ENCODE measurements at regions not wholly inside any gene's neighbourhood (a gene's known extent, or its start where the extent isn't known, plus 50 kb on each side); places are given as distances from the start of the nearest gene placed in this dataset.

- FAIRE-seq = no peak
Measured at GRCh38 chr16:5873221-5873620, 775.6 kb upstream of the EEF2KMT start.

- no peak for FAIRE-seq
Measured at GRCh38 chr16:5870886-5871691, 773.5 kb upstream of the EEF2KMT start.

- no peak for FAIRE-seq
Measured at GRCh38 chr16:5867250-5867649, 769.7 kb upstream of the EEF2KMT start.

GRCh38 chr16:5865236-5865635 is 767.6 kb upstream of the EEF2KMT start:
- no peak for FAIRE-seq

- no peak for FAIRE-seq
Measured at GRCh38 chr16:5863071-5863606, 765.5 kb upstream of the EEF2KMT start.

- no peak for FAIRE-seq
Measured at GRCh38 chr16:5862103-5862840, 764.7 kb upstream of the EEF2KMT start.

GRCh38 chr16:5861241-5861640 is 763.6 kb upstream of the EEF2KMT start:
- FAIRE-seq = no peak

GRCh38 chr16:5858180-5858579 is 760.6 kb upstream of the EEF2KMT start:
- FAIRE-seq = no peak

- no peak for FAIRE-seq
Measured at GRCh38 chr16:5854027-5854426, 756.4 kb upstream of the EEF2KMT start.

- no peak for FAIRE-seq
Measured at GRCh38 chr16:5852151-5852550, 754.6 kb upstream of the EEF2KMT start.

GRCh38 chr16:5851393-5851982 is 753.9 kb upstream of the EEF2KMT start:
- no peak for FAIRE-seq

GRCh38 chr16:5850632-5851392 is 753.2 kb upstream of the EEF2KMT start:
- no peak for FAIRE-seq

GRCh38 chr16:5845046-5845445 is 747.5 kb upstream of the EEF2KMT start:
- FAIRE-seq = no peak

GRCh38 chr16:5841974-5842373 is 744.4 kb upstream of the EEF2KMT start:
- no peak for FAIRE-seq

- no peak for FAIRE-seq
Measured at GRCh38 chr16:5838725-5839124, 741.1 kb upstream of the EEF2KMT start.

GRCh38 chr16:5838071-5838470 is 740.5 kb upstream of the EEF2KMT start:
- FAIRE-seq = no peak

- no peak for FAIRE-seq
Measured at GRCh38 chr16:5837007-5837670, 739.5 kb upstream of the EEF2KMT start.

- FAIRE-seq = no peak
Measured at GRCh38 chr16:5835876-5836275, 738.3 kb upstream of the EEF2KMT start.

GRCh38 chr16:5826332-5826731 is 728.7 kb upstream of the EEF2KMT start:
- FAIRE-seq = no peak

- no peak for FAIRE-seq
Measured at GRCh38 chr16:5820472-5820871, 722.9 kb upstream of the EEF2KMT start.

- FAIRE-seq = no peak
Measured at GRCh38 chr16:5815570-5816237, 718.1 kb upstream of the EEF2KMT start.

- no peak for FAIRE-seq
Measured at GRCh38 chr16:5801396-5801795, 703.8 kb upstream of the EEF2KMT start.

Measured in endometrium (tissue), 2 donors.